A673 (cell line): ENCODE measurements at regions not wholly inside any gene's neighbourhood (a gene's known extent, or its start where the extent isn't known, plus 50 kb on each side); places are given as distances from the start of the nearest gene placed in this dataset.

ENCODE experiments used
- BruUV-seq: library from RNA; stranded (reverse); fragments of 400-500 nt; replicated peaks from 2 replicates; lab custom pipeline; 2021; lab: Mats Ljungman, UMichigan
- CTCF ChIA-PET: fragments of 300-600 bp; sonication (Branson Sonifier 250); formaldehyde crosslinking; loops from one replicate; lab custom pipeline; 2022; ENCODE audit warnings: antibody characterized with exemption; lab: Charles Lee
- POLR2A ChIA-PET: fragments of 300-600 bp; sonication (Branson Sonifier 250); formaldehyde crosslinking; loops from one replicate; lab custom pipeline; 2022; ENCODE audit warnings: antibody characterized with exemption; ENCODE audit not compliant: low non-redundant PET; lab: Charles Lee
- DNase-seq: peaks from one replicate; pipeline ENCODE4 v3.0.0-alpha.2; 2015; ENCODE audit warnings: low spot score
- H3K27ac ChIP-seq: fragments of 200-600 bp; sonication (generic); 2 replicates; pipeline ENCODE4 v1.5.1; 2016; ENCODE audit warnings: mixed run types, low read depth, mild to moderate bottlenecking, mixed read lengths, antibody characterized with exemption, low read length; ENCODE audit not compliant: poor library complexity, severe bottlenecking
- H3K27me3 ChIP-seq: fragments of 200-600 bp; sonication (generic); replicated peaks from 2 replicates; pipeline ENCODE4 v1.6.1; 2017; ENCODE audit warnings: mixed run types, low read depth, mild to moderate bottlenecking, mixed read lengths, antibody characterized with exemption, low read length; ENCODE audit not compliant: insufficient read depth, poor library complexity
- H3K36me3 ChIP-seq: fragments of 200-600 bp; sonication (generic); 2 replicates; pipeline ENCODE4 v1.6.1; 2016; ENCODE audit warnings: mixed run types, mild to moderate bottlenecking, mixed read lengths, antibody characterized with exemption, low read length; ENCODE audit not compliant: insufficient read depth, poor library complexity, severe bottlenecking
- H3K4me1 ChIP-seq: fragments of 200-600 bp; sonication (generic); 2 replicates; pipeline ENCODE4 v1.6.1; 2017; ENCODE audit warnings: mixed run types, mild to moderate bottlenecking, mixed read lengths, antibody characterized with exemption, low read length; ENCODE audit not compliant: insufficient read depth, poor library complexity, severe bottlenecking
- H3K4me3 ChIP-seq: fragments of 200-600 bp; sonication (generic); 2 replicates; pipeline ENCODE4 v1.5.1; 2016; ENCODE audit warnings: low read depth, mixed run types, mild to moderate bottlenecking, mixed read lengths, low read length; ENCODE audit not compliant: poor library complexity, severe bottlenecking
- H3K9me3 ChIP-seq: fragments of 200-600 bp; sonication (generic); 2 replicates; pipeline ENCODE4 v1.6.1; 2016; ENCODE audit warnings: mixed run types, low read depth, mild to moderate bottlenecking, mixed read lengths, antibody characterized with exemption, low read length; ENCODE audit not compliant: poor library complexity, severe bottlenecking
- EZH2 ChIP-seq: fragments of 200-600 bp; sonication (generic); IDR thresholded peaks from 2 replicates; pipeline ENCODE4 v1.6.1; 2017; ENCODE audit warnings: borderline replicate concordance, low read depth, mild to moderate bottlenecking, mixed read lengths, antibody characterized with exemption, low read length; ENCODE audit not compliant: poor library complexity, severe bottlenecking
- intact Hi-C: fragments of 100-400 bp; cut with micrococcal nuclease; formaldehyde crosslinking; loops from one replicate; pipeline ENCODE4 v1.10.0; 2022; ENCODE audit not compliant: unreplicated experiment
- TF ChIP-seq, protein P1 (sequence below): fragments of 300-800, 200-600 bp; sonication (generic); conservative IDR thresholded peaks from 2 replicates; pipeline ENCODE4 v1.5.1; 2017; ENCODE audit warnings: low read depth, mild to moderate bottlenecking, antibody characterized with exemption, low read length, moderate library complexity, mixed read lengths

DNA sequence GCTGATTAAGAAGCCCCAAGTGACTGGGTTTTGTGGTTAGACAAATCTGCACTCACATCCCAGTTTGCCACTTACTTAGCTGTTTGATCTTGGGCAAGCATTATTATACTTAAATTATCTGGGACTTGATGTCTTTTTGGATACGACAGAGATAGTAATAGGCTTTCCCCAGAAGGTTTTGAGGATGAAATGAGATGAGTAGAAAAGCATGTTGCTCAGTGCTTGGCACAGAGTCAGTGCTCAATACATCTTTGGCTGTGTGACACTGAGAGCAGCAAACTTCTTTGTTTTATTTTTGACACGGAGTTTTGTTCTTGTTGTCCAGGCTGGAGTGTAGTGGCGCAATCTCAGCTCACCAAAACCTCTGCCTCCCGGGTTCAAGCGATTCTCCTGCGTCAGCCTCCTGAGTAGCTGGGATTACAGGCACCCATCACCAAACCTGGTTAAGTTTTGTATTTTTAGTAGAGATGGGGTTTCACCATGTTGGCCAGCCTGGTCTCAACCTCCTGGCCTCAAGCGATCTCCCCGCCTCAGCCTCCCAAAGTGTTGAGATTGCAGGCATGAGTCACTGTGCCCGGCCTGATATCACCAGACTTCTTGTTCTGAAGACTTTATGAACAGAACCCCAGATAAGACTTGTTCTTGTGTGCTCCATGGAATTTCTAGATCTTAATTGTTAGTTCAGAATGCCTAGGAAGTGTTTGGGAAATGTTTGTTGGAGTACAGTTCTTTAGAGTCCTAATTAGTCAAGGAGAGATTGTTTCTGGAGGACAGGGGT lies 521.2 kb downstream of the SLC4A3 start:
- no TSS peak for BruUV-seq
- CTCF ChIA-PET: no interaction called here
- Histone ChIP-seq H3K27me3 (no peaks in the 10 kb centered on the region), H3K36me3 (no peaks in the 10 kb centered on the region), H3K27ac (no peak overlapping the region), H3K4me1 (no peaks in the 10 kb centered on the region), H3K4me3 (no peak overlapping the region), H3K9me3 (no peaks in the 10 kb centered on the region)
- intact Hi-C loops: no loop called here
- POLR2A ChIA-PET: no interaction called here
- TF ChIP-seq, protein P1, sequence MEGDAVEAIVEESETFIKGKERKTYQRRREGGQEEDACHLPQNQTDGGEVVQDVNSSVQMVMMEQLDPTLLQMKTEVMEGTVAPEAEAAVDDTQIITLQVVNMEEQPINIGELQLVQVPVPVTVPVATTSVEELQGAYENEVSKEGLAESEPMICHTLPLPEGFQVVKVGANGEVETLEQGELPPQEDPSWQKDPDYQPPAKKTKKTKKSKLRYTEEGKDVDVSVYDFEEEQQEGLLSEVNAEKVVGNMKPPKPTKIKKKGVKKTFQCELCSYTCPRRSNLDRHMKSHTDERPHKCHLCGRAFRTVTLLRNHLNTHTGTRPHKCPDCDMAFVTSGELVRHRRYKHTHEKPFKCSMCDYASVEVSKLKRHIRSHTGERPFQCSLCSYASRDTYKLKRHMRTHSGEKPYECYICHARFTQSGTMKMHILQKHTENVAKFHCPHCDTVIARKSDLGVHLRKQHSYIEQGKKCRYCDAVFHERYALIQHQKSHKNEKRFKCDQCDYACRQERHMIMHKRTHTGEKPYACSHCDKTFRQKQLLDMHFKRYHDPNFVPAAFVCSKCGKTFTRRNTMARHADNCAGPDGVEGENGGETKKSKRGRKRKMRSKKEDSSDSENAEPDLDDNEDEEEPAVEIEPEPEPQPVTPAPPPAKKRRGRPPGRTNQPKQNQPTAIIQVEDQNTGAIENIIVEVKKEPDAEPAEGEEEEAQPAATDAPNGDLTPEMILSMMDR: no peak
- no peak for TF ChIP-seq EZH2
- DNase-seq: no peak

DNA sequence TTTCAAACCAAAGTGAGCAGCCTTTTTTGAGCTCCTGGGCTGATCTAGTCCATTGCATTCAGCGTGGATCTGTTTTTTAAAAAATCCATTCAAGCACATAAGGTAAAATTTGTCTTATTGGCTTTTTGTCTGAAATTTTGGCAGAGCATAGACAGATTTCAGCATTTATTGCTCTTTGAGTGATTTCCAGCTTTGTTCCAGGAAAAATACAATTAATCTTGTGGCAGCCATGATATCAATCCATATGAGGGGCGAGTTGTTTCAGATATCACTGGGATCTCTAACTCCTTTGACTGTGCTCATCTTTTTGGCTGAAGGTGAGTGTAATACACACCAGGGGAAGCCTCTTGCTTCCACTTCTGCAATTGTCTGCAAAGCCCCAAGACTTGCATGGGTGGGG lies 523.9 kb downstream of the SLC4A3 start:
- intact Hi-C loops: no loop called here
- H3K36me3 ChIP-seq: no peaks in the 10 kb centered on the region
- H3K27me3 ChIP-seq: no peaks in the 10 kb centered on the region
- no peak overlapping the region for H3K4me3 ChIP-seq
- ChIA-PET CTCF (no interaction called here), POLR2A (no interaction called here)
- H3K27ac ChIP-seq: no peak overlapping the region
- peaks cover 12% of the 10 kb centered on the region for H3K4me1 ChIP-seq
- DNase-seq: no peak
- BruUV-seq: no TSS peak
- H3K9me3 ChIP-seq: no peaks in the 10 kb centered on the region
- TF ChIP-seq EZH2: no peak
- TF ChIP-seq, protein P1: no peak

GRCh38 chr2:220152281-220152935 lies 525.0 kb downstream of the SLC4A3 start:
- BruUV-seq: no TSS peak
- H3K9me3 ChIP-seq: no peaks in the 10 kb centered on the region
- no peak for DNase-seq
- intact Hi-C loops: no loop called here
- peaks cover 12% of the 10 kb centered on the region for H3K4me1 ChIP-seq
- ChIA-PET CTCF (no interaction called here), POLR2A (no interaction called here)
- no peaks in the 10 kb centered on the region for H3K36me3 ChIP-seq
- no peak for TF ChIP-seq EZH2
- TF ChIP-seq, protein P1: no peak
- H3K27me3 ChIP-seq: no peaks in the 10 kb centered on the region
- H3K4me3 ChIP-seq: no peak overlapping the region
- H3K27ac ChIP-seq: no peak overlapping the region
